Activated T-helper 1 cell treated with anti-CD3 and anti-CD28 coated beads, Interleukin-12 subunit alpha, Interleukin-12 subunit beta, Interleukin-2, Interleukin-4 antibody, amounts not matched to agents 30 ng/mL and 10 ng/mL and 1 ng/mL, durations not matched to agents 14 hours and 24 hours and 36 hours (primary cell): ENCODE measurements at regions not wholly inside any gene's neighbourhood (a gene's known extent, or its start where the extent isn't known, plus 50 kb on each side); places are given as distances from the start of the nearest gene placed in this dataset.
"Not testable (repeated sequence)": the region's sequence is repeated elsewhere in the genome, so short reads cannot be mapped to it uniquely, and the experiment has no call there.

Experiments used
- DNase-seq: peaks from one replicate; pipeline ENCODE4 v3.0.0; 2021; ENCODE audit warnings: low spot score
- H3K27ac Mint-ChIP-seq: one replicate; pipeline ENCODE4 v1.8.0; 2021; ENCODE audit warnings: mild to moderate bottlenecking, mixed read lengths
- H3K27me3 Mint-ChIP-seq: one replicate; pipeline ENCODE4 v1.8.0; 2022; ENCODE audit warnings: mild to moderate bottlenecking, moderate library complexity, mixed read lengths; ENCODE audit not compliant: insufficient read depth
- H3K36me3 Mint-ChIP-seq: one replicate; pipeline ENCODE4 v1.8.0; 2021; ENCODE audit warnings: low read depth, mixed read lengths
- H3K4me1 Mint-ChIP-seq: one replicate; pipeline ENCODE4 v1.8.0; 2021; ENCODE audit warnings: low read depth, mixed read lengths
- H3K4me3 Mint-ChIP-seq: one replicate; pipeline ENCODE4 v1.8.0; 2021; ENCODE audit warnings: mild to moderate bottlenecking, moderate library complexity, mixed read lengths
- H3K9me3 Mint-ChIP-seq: one replicate; pipeline ENCODE4 v1.8.0; 2021; ENCODE audit warnings: mixed read lengths
- intact Hi-C: fragments of 100-400 bp; cut with micrococcal nuclease; formaldehyde crosslinking; loops from one replicate; pipeline ENCODE4 v1.15.1; 2024

DNA sequence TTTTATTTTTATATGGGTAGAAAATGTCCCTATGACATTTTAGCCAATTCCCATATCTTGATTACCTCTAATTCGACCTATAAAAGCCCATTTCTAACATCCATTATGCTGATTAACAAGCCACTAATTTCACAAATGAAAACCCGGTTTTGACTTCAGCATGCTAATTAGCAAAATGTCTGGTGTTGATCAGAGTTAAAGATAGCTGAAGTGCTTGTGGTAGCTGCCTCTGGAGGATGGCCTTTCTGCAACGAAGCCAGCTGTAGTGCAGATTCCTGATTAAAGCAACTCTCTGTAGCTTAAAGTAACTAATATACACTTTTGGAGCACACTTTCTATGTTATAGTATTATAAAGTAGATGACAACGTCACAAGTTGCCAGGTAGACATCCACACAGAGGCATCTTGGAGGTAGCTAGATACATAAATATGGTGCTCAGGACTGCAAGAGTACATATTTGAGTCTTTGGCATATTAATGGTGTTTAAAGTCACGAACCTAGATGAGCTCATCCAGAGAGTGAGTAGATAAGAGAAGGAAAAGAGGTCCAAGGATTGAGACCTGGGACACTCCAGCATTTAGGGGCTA is 239.5 kb downstream of the BRINP2 start:
- Mint-ChIP-seq H3K36me3 (no peaks in the 10 kb centered on the region), H3K27ac (no peak overlapping the region), H3K4me1 (no peaks in the 10 kb centered on the region), H3K27me3 (no peaks in the 10 kb centered on the region), H3K9me3 (peaks cover 14% of the 10 kb centered on the region), H3K4me3 (no peak overlapping the region)
- intact Hi-C loops: no loop called here
- DNase-seq: no peak

GRCh38 chr1:177406323-177406722 is 235.6 kb downstream of the BRINP2 start:
- intact Hi-C loops, H3K4me3 Mint-ChIP-seq, H3K27ac Mint-ChIP-seq, H3K27me3 Mint-ChIP-seq, DNase-seq, H3K4me1 Mint-ChIP-seq, H3K36me3 Mint-ChIP-seq: not testable (repeated sequence)
- H3K9me3 Mint-ChIP-seq: peaks cover 14% of the 10 kb centered on the region

- Mint-ChIP-seq H3K27me3 (no peaks in the 10 kb centered on the region), H3K27ac (no peak overlapping the region), H3K9me3 (peaks cover 8% of the 10 kb centered on the region), H3K36me3 (no peaks in the 10 kb centered on the region), H3K4me1 (no peaks in the 10 kb centered on the region), H3K4me3 (no peak overlapping the region)
- no peak for DNase-seq
- intact Hi-C loops: no loop called here
Observed at GRCh38 chr1:177392336-177392735, 221.6 kb downstream of the BRINP2 start.

DNA sequence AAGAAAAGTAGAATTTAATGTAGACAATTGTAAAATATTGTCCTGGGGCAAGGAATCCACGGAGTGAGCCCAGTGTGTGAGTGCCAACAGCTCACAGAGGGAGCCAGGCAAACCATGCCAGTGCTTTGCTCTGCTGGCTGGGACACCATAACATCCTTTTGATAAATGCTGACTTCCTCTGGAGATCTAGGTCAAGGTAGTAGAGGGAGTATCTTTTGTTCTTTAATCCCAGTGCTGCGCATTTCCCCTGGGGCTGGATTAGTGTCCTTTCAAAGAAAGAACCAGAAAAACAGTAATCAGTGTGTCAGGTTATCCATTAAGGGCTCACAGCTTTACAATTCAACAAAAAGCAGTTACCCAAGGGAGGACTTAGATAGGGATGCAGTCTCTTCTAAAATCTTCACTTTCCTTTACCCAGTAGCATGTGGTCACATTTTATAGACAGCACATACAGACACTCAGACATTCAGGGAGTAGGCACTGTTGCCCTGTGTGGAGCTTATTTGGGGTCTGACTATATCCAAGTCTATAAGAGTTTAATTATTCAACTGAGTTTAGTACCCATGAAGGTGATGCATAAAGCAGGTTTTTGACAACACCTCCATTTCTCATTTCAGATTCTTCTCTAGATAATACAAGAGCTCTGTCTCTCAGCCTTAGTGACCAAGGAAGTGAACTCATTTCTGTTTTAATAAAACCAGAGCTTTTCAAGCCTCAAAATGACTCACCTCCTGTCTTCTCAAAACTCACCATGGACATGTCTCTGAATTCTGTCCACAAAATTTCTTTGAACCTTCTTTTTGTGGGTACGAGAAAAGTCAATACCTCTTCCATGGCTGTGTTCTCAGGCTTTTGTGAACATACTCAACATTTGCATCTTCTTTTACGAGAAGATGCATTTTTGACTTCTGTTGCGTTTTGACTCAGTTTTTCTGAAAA is 215.3 kb downstream of the BRINP2 start:
- intact Hi-C loops: no loop called here
- Mint-ChIP-seq H3K4me1 (no peaks in the 10 kb centered on the region), H3K27me3 (no peaks in the 10 kb centered on the region), H3K9me3 (peaks cover 9% of the 10 kb centered on the region), H3K36me3 (no peaks in the 10 kb centered on the region), H3K4me3 (no peak overlapping the region), H3K27ac (no peak overlapping the region)
- DNase-seq: no peak

GRCh38 chr1:177384461-177384860 is 213.7 kb downstream of the BRINP2 start:
- H3K4me1 Mint-ChIP-seq: no peaks in the 10 kb centered on the region
- no peak overlapping the region for H3K4me3 Mint-ChIP-seq
- H3K9me3 Mint-ChIP-seq: peaks cover 4% of the 10 kb centered on the region
- no peaks in the 10 kb centered on the region for H3K27me3 Mint-ChIP-seq
- no peak overlapping the region for H3K27ac Mint-ChIP-seq
- intact Hi-C loops: no loop called here
- DNase-seq: no peak
- H3K36me3 Mint-ChIP-seq: no peaks in the 10 kb centered on the region

- no peak overlapping the region for H3K27ac Mint-ChIP-seq
- H3K4me3 Mint-ChIP-seq: no peak overlapping the region
- no peaks in the 10 kb centered on the region for H3K27me3 Mint-ChIP-seq
- H3K36me3 Mint-ChIP-seq: no peaks in the 10 kb centered on the region
- intact Hi-C loops: no loop called here
- no peaks in the 10 kb centered on the region for H3K4me1 Mint-ChIP-seq
- no peak for DNase-seq
- H3K9me3 Mint-ChIP-seq: peaks cover 4% of the 10 kb centered on the region
Observed at GRCh38 chr1:177383715-177384114, 213.0 kb downstream of the BRINP2 start.

DNA sequence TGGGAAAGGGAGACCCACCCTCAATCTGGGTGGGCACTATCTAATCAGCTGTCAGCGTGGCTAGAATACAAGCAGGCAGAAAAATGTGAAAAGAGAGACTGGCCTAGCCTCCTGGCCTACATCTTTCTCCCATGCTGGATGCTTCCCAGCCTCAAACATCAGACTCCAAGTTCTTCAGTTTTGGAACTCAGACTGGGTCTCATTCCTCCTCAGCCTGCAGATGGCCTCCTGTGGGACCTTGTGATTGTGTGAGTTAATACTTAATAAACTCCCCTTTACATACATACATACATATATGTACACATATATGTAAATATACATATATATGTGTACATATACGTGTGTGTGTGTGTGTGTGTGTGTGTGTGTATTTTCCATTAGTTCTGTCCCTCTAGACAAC is 207.1 kb downstream of the BRINP2 start:
- DNase-seq: no peak
- Mint-ChIP-seq H3K36me3 (no peaks in the 10 kb centered on the region), H3K27ac (no peak overlapping the region), H3K4me1 (no peaks in the 10 kb centered on the region), H3K9me3 (peaks cover 8% of the 10 kb centered on the region), H3K27me3 (no peaks in the 10 kb centered on the region), H3K4me3 (no peak overlapping the region)
- intact Hi-C loops: no loop called here

GRCh38 chr1:177368255-177368654 is 197.5 kb downstream of the BRINP2 start:
- no peaks in the 10 kb centered on the region for H3K4me1 Mint-ChIP-seq
- H3K4me3 Mint-ChIP-seq: no peak overlapping the region
- H3K27ac Mint-ChIP-seq: no peak overlapping the region
- no peak for DNase-seq
- H3K36me3 Mint-ChIP-seq: no peaks in the 10 kb centered on the region
- intact Hi-C loops: no loop called here
- no peaks in the 10 kb centered on the region for H3K27me3 Mint-ChIP-seq
- no peaks in the 10 kb centered on the region for H3K9me3 Mint-ChIP-seq

DNA sequence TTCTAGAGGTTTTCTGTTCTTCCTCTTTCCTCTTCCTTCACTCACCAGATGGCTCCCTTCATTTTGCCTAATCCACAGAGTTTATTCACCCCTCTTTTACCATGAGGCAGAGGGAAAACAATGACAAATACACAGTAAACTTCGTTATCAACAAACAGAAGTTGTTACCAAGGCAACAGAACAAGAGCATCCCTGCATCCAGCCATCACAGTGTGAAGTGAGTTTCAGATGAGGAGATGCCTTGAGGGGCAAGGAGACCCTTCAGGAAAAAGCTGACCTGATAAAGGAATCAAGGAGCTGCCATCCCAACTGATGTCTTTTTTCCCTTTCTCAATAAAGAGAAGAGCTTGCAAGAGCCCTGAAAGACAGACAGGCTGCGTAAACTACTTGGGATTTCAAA is 195.3 kb downstream of the BRINP2 start:
- Mint-ChIP-seq H3K4me3 (no peak overlapping the region), H3K27me3 (no peaks in the 10 kb centered on the region), H3K9me3 (no peaks in the 10 kb centered on the region), H3K4me1 (no peaks in the 10 kb centered on the region), H3K27ac (no peak overlapping the region), H3K36me3 (no peaks in the 10 kb centered on the region)
- DNase-seq: no peak
- intact Hi-C loops: no loop called here

DNA sequence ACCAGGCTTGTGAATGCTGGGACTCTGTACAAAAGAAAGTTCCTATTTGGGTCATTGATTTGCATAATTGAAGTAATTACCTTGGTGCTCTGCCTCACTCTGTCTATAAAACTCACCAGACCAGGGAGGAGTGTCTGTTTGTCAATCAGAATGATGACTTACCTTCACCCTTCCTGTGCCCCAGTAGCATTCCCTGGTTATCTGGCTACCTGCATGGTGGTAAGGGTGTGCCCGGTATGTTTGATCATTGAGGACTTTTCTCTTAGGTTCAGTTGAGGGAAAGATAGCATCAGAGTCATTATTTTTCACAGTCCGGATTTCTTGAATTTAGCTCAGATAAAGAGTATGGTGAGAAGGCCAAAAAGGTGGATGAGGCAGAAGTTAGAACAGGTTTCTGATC is 190.0 kb downstream of the BRINP2 start:
- no peak overlapping the region for H3K4me3 Mint-ChIP-seq
- no peak for DNase-seq

DNA sequence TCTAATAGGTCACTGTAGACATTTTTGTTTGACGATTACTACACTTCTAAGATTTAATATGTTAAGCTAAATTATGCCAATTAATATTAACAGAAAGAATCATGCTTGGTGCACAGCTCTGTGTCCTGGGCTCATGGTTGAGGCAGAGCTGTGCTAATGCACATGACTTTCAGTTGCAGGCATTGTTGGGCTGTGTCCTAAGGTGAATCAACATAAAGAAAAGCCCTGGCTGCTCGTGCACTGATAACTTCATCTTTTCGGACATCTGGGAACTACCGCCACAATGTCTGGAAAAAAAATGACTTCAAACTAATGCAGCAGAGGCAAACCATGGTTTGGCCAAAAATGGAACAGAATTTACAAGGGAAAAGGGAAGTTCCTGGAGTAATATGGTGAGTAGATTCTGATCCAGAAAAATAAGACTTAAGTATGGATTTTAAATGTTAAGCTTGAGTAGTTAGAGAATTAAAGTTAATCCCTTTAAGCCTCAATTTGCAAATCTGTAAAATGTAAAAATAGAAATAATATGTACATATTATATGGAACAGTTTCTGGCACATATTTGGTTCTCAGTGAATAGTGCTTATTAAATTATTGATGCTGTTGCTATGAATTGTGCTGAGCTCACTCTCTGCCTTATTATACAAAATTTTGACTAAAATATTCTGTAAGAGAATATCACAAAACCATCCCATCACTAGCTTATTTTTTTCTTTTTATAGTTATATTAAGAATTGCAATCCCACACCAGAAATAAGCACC is 186.1 kb downstream of the BRINP2 start:
- no peak for DNase-seq
- intact Hi-C loops: no loop called here
- Mint-ChIP-seq H3K4me1 (no peaks in the 10 kb centered on the region), H3K4me3 (no peak overlapping the region), H3K27me3 (no peaks in the 10 kb centered on the region), H3K27ac (no peak overlapping the region), H3K36me3 (no peaks in the 10 kb centered on the region), H3K9me3 (no peaks in the 10 kb centered on the region)

More for the DNA sequence above, 190.0 kb downstream of the BRINP2 start:
- H3K9me3 Mint-ChIP-seq: no peaks in the 10 kb centered on the region
- no peaks in the 10 kb centered on the region for H3K4me1 Mint-ChIP-seq
- H3K36me3 Mint-ChIP-seq: no peaks in the 10 kb centered on the region
- no peak overlapping the region for H3K27ac Mint-ChIP-seq
- H3K27me3 Mint-ChIP-seq: no peaks in the 10 kb centered on the region
- intact Hi-C loops: no loop called here

- no peak for DNase-seq
- no peak overlapping the region for H3K4me3 Mint-ChIP-seq
- no peaks in the 10 kb centered on the region for H3K4me1 Mint-ChIP-seq
- H3K36me3 Mint-ChIP-seq: no peaks in the 10 kb centered on the region
- H3K9me3 Mint-ChIP-seq: no peaks in the 10 kb centered on the region
- no peak overlapping the region for H3K27ac Mint-ChIP-seq
- no peaks in the 10 kb centered on the region for H3K27me3 Mint-ChIP-seq
- intact Hi-C loops: no loop called here
Observed at GRCh38 chr1:177355575-177355974, 184.8 kb downstream of the BRINP2 start.

DNA sequence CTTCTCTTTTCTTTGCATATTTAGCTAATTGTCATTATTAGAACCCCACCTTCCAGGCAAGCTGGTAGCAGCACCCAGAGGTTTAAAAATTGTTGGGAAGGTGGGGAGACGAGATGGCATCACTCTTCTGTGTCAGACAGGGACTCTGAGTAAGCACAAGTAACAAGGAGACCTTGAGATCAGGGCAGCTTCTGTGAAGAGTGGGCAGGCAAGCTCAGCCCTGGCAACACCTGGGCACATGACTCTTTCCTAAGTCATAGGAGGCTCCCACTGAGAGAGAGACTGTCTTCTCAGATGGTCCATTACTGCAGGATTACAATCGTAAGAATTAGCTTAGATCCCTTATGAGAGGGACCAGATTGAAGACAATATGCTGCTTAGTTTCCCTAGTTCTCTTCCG is 183.5 kb downstream of the BRINP2 start:
- no peaks in the 10 kb centered on the region for H3K9me3 Mint-ChIP-seq
- H3K36me3 Mint-ChIP-seq: no peaks in the 10 kb centered on the region
- no peak overlapping the region for H3K4me3 Mint-ChIP-seq
- DNase-seq: no peak
- intact Hi-C loops: no loop called here
- no peak overlapping the region for H3K27ac Mint-ChIP-seq
- H3K27me3 Mint-ChIP-seq: no peaks in the 10 kb centered on the region
- no peaks in the 10 kb centered on the region for H3K4me1 Mint-ChIP-seq
